ENCODE measurements at regions not wholly inside any gene's neighbourhood (a gene's known extent, or its start where the extent isn't known, plus 50 kb on each side); places are given as distances from the start of the nearest gene placed in this dataset.

DNA sequence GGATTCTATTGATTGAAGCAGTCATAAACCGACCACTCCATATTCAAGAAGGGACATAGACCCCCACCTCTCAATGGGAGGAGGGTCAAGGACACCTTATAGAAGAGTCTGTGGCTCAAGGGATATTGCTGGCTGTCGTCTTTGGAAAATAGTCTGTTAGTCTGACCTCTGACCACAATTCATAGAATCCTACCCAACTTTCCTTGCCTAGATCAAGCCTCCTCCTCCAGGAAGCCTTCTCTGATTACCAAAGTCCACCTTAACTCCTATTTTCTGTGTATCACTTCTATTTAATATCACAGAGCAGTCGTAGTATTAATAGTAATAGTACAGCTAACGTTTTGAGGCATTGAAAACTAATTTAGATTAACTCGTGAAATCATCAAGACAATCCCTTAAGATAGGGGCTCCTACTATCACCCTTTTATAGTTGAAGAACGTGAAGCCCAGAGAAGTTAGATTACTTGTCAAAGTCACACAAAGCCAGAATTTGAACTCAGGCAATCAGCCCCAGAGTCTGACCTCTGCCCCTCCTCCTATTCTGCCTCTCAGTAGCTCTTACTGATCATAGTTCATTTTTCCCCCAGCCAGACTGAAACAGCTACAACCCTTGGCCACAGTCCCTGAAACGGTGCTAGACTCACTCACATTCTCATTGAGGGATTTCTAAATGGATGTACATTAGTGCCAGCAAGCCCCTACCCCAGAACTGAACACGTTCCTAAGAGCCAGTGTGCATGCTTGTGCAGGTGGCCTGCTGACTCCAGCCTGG, 636.6 kb downstream of the MID1IP1 start:
- ChIA-PET POLR2A (ENCODE audit: unreplicated experiment) (no interaction called here), CTCF (no interaction called here)
- DNase-seq: no peak
- Histone ChIP-seq H2AFZ (ENCODE audit: low read length) (no peak overlapping the region), H3K4me3 (ENCODE audit: low read length) (no peak overlapping the region), H3K36me3 (ENCODE audit: low read depth, low read length) (no peaks in the 10 kb centered on the region), H3K9ac (ENCODE audit: low read length) (no peak overlapping the region), H3K9me3 (ENCODE audit: low read length) (no peaks in the 10 kb centered on the region), H3F3A (ENCODE audit: low read length, unreplicated experiment) (no peaks in the 10 kb centered on the region), H3K27me3 (ENCODE audit: low read length) (no peaks in the 10 kb centered on the region), H3K27ac (ENCODE audit: low read length) (no peak overlapping the region), H3K4me1 (ENCODE audit: insufficient read depth, low read length) (no peaks in the 10 kb centered on the region), H3K79me2 (ENCODE audit: low read length) (no peaks in the 10 kb centered on the region), H3K9me2 (replicated peaks; ENCODE audit: low read length) (no peaks in the 10 kb centered on the region), H3K4me2 (ENCODE audit: low read length) (no peak overlapping the region), H4K20me1 (ENCODE audit: low read length) (no peaks in the 10 kb centered on the region)
- BruUV-seq (replicated peaks): no TSS peak
- no peak for ATAC-seq
- TF ChIP-seq EZH2 (IDR thresholded peaks at IDR 0.05; ENCODE audit: low read length, unreplicated experiment) (no peak), EZH2phosphoT487 (IDR thresholded peaks at IDR 0.05; ENCODE audit: borderline replicate concordance, low read length) (no peak)
- TF ChIP-seq, protein P1, sequence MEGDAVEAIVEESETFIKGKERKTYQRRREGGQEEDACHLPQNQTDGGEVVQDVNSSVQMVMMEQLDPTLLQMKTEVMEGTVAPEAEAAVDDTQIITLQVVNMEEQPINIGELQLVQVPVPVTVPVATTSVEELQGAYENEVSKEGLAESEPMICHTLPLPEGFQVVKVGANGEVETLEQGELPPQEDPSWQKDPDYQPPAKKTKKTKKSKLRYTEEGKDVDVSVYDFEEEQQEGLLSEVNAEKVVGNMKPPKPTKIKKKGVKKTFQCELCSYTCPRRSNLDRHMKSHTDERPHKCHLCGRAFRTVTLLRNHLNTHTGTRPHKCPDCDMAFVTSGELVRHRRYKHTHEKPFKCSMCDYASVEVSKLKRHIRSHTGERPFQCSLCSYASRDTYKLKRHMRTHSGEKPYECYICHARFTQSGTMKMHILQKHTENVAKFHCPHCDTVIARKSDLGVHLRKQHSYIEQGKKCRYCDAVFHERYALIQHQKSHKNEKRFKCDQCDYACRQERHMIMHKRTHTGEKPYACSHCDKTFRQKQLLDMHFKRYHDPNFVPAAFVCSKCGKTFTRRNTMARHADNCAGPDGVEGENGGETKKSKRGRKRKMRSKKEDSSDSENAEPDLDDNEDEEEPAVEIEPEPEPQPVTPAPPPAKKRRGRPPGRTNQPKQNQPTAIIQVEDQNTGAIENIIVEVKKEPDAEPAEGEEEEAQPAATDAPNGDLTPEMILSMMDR (conservative IDR thresholded peaks at IDR 0.05; ENCODE audit: low read depth, low read length): no peak
- intact Hi-C loops (cut with micrococcal nuclease): no loop called here

DNA sequence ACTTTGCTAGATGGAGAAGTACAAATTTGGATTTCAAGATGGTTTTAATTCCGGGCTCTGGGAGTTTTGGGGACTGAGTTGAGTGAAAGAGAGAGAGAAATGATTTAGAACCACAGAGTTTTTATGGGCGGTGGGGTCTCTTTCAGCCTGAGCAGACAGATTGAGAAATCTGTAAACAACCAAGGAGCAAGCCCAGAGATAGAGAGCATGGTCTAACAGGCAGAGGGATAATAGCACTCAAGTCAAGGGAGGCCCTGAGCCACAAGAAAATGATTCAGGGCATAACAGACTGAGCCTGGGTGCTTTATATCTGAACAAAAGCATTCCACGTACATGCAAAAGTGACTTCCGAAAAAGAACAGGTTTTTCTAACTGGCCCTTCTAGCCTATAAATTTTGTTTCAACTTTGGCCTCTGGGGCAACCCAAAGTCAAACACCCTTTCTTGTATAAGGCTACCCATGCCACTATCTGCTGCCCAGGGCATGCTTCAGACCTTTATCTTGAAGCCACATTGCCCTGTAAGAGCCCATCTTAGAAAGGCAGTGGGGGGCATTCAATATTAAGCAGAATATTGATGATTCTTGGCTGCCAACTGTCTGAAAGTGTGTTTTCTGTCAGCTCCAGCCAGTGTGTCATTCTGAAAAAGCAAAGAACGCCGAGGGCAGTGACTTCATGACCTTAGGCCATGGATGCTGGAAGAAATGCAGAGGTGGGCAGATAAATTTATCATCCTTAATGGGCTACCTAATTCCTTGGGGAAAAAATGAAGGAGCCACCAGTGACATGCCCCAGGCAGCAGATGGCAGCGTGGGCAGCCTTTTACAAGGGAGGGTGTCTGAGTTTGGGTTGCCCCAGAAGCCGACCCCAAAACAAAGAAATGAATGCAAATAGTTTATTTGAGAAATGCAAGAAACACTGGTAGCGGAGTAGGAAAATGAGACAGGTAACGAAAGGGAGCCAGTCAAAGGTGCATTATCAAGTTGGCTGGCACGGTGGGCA, 637.6 kb downstream of the MID1IP1 start:
- BruUV-seq (replicated peaks): no TSS peak
- no peak for ATAC-seq
- no peaks in the 10 kb centered on the region for H3K27me3 ChIP-seq (ENCODE audit: low read length)
- CTCF ChIA-PET: no interaction called here
- no peaks in the 10 kb centered on the region for H3K4me1 ChIP-seq (ENCODE audit: insufficient read depth, low read length)
- TF ChIP-seq EZH2phosphoT487 (IDR thresholded peaks at IDR 0.05; ENCODE audit: borderline replicate concordance, low read length): no peak
- TF ChIP-seq, protein P1 (conservative IDR thresholded peaks at IDR 0.05; ENCODE audit: low read depth, low read length): no peak
- TF ChIP-seq EZH2 (IDR thresholded peaks at IDR 0.05; ENCODE audit: low read length, unreplicated experiment): no peak
- no peaks in the 10 kb centered on the region for H3F3A ChIP-seq (ENCODE audit: low read length, unreplicated experiment)
- no peak overlapping the region for H3K4me2 ChIP-seq (ENCODE audit: low read length)
- H3K79me2 ChIP-seq (ENCODE audit: low read length): no peaks in the 10 kb centered on the region
- H3K9me2 ChIP-seq (replicated peaks; ENCODE audit: low read length): no peaks in the 10 kb centered on the region
- H3K27ac ChIP-seq (ENCODE audit: low read length): no peak overlapping the region
- H4K20me1 ChIP-seq (ENCODE audit: low read length): no peaks in the 10 kb centered on the region
- H3K4me3 ChIP-seq (ENCODE audit: low read length): no peak overlapping the region
- no peak overlapping the region for H3K9ac ChIP-seq (ENCODE audit: low read length)
- intact Hi-C loops (cut with micrococcal nuclease): no loop called here
- no peaks in the 10 kb centered on the region for H3K9me3 ChIP-seq (ENCODE audit: low read length)
- no peak for DNase-seq
- POLR2A ChIA-PET (ENCODE audit: unreplicated experiment): no interaction called here
- H2AFZ ChIP-seq (ENCODE audit: low read length): no peak overlapping the region
- H3K36me3 ChIP-seq (ENCODE audit: low read depth, low read length): no peaks in the 10 kb centered on the region
